PC-9 (cell line): ENCODE measurements at regions not wholly inside any gene's neighbourhood (a gene's known extent, or its start where the extent isn't known, plus 50 kb on each side); places are given as distances from the start of the nearest gene placed in this dataset.

ENCODE experiments used
- CTCF ChIP-seq: fragments of 200-600 bp; sonication (generic); conservative IDR thresholded peaks from 2 replicates; pipeline ENCODE4 v1.6.1; 2017; ENCODE audit warnings: mixed run types, antibody characterized with exemption, mild to moderate bottlenecking, moderate library complexity
- EZH2 ChIP-seq: fragments of 200-600 bp; sonication (generic); IDR thresholded peaks from 2 replicates; pipeline ENCODE4 v1.8.0; 2017; ENCODE audit warnings: antibody characterized with exemption, low read depth

GRCh38 chrX:3520982-3521381 lies 174.5 kb upstream of the MXRA5 start:
- TF ChIP-seq CTCF (no peak), EZH2 (no peak)
